SK-N-SH (cell line): ENCODE measurements at regions not wholly inside any gene's neighbourhood (a gene's known extent, or its start where the extent isn't known, plus 50 kb on each side); places are given as distances from the start of the nearest gene placed in this dataset.

Experiments used
- EP300 ChIP-seq, 2 experiments: IDR thresholded peaks; 2 replicates each; pipeline versions ENCODE4 v1.4.0 to v1.6.1; 2012; ENCODE audit warnings: borderline replicate concordance in 1 of 2, low read depth in 1 of 2, low read length in 1 of 2
- FOXM1 ChIP-seq: IDR thresholded peaks from 2 replicates; pipeline ENCODE4 v1.4.0; 2012; ENCODE audit warnings: low read depth, mild to moderate bottlenecking
- JUND ChIP-seq: IDR thresholded peaks from 2 replicates; pipeline ENCODE4 v1.4.0; 2012
- POLR2AphosphoS5 ChIP-seq: IDR thresholded peaks from 2 replicates; pipeline ENCODE4 v1.6.1; 2012; ENCODE audit warnings: low read depth, low read length
- TAF1 ChIP-seq: IDR thresholded peaks from 2 replicates; pipeline ENCODE4 v1.6.1; 2012; ENCODE audit warnings: low read depth, mild to moderate bottlenecking, low read length, moderate library complexity, borderline replicate concordance
- USF2 ChIP-seq: fragments of 150-350 bp; IDR thresholded peaks from 2 replicates; pipeline ENCODE4 v1.6.1; 2017; ENCODE audit warnings: antibody characterized with exemption, low read length, low read depth, borderline replicate concordance
- TF ChIP-seq, protein P1 (sequence below): fragments of 200-600 bp; sonication (generic); IDR thresholded peaks from 2 replicates; pipeline ENCODE4 v1.6.1; 2017; ENCODE audit warnings: antibody characterized with exemption, mild to moderate bottlenecking, moderate library complexity
- TF ChIP-seq, protein P2 (sequence below): IDR thresholded peaks from 2 replicates; pipeline ENCODE4 v1.4.0; 2012; ENCODE audit warnings: low read depth, borderline replicate concordance

DNA sequence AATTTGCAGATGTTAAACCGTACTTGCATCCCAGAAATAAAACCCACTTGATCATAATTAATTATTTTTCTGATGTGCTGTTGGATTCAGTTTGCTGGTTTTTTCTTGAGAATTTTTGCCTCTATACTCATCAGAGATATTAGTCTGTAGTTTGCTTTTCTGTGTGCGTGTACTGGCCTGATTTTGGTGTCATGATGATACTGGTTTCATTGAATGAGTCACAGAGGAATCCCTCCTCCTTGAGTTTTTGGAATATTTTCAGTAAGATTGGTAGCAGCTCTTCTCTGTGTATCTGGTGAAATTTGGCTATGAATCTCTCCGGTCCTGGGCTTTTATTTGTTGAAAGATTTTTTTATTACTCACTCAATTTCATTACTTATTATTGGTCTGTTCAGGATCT, 100.4 kb upstream of the PMCH start:
- TF ChIP-seq POLR2AphosphoS5 (no peak), USF2 (no peak), FOXM1 (no peak), EP300 (IDR thresholded peaks at IDR 0.05; ENCODE audit: borderline replicate concordance in 1 of 2, low read depth in 1 of 2, low read length in 1 of 2) (no peak), TAF1 (no peak), JUND (no peak)
- TF ChIP-seq, protein P1, sequence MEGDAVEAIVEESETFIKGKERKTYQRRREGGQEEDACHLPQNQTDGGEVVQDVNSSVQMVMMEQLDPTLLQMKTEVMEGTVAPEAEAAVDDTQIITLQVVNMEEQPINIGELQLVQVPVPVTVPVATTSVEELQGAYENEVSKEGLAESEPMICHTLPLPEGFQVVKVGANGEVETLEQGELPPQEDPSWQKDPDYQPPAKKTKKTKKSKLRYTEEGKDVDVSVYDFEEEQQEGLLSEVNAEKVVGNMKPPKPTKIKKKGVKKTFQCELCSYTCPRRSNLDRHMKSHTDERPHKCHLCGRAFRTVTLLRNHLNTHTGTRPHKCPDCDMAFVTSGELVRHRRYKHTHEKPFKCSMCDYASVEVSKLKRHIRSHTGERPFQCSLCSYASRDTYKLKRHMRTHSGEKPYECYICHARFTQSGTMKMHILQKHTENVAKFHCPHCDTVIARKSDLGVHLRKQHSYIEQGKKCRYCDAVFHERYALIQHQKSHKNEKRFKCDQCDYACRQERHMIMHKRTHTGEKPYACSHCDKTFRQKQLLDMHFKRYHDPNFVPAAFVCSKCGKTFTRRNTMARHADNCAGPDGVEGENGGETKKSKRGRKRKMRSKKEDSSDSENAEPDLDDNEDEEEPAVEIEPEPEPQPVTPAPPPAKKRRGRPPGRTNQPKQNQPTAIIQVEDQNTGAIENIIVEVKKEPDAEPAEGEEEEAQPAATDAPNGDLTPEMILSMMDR, result no peak
- TF ChIP-seq, protein P2, sequence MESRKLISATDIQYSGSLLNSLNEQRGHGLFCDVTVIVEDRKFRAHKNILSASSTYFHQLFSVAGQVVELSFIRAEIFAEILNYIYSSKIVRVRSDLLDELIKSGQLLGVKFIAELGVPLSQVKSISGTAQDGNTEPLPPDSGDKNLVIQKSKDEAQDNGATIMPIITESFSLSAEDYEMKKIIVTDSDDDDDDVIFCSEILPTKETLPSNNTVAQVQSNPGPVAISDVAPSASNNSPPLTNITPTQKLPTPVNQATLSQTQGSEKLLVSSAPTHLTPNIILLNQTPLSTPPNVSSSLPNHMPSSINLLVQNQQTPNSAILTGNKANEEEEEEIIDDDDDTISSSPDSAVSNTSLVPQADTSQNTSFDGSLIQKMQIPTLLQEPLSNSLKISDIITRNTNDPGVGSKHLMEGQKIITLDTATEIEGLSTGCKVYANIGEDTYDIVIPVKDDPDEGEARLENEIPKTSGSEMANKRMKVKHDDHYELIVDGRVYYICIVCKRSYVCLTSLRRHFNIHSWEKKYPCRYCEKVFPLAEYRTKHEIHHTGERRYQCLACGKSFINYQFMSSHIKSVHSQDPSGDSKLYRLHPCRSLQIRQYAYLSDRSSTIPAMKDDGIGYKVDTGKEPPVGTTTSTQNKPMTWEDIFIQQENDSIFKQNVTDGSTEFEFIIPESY, result no peak
